ENCODE measurements at regions not wholly inside any gene's neighbourhood (a gene's known extent, or its start where the extent isn't known, plus 50 kb on each side); places are given as distances from the start of the nearest gene placed in this dataset.

DNA sequence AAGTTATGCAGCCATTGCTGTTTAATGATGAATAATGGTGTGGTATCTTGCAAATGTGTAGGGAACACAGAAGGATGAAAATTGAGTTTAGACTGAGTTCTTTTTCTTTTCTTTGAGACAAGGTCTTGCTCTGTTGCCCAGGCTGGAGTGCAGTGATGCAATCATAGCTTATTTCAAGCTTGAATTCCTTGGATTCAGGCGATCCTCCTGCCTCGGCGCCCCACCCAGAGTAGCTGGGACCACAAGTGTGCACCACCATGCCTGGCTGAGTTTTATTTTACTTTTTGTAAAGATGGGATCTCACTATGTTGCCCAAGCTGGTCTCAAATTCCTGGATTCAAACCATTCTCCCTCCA is 74.6 kb upstream of the TBC1D3K start:
- TF ChIP-seq POLR2A (IDR thresholded peaks at IDR 0.05), result no peak
- TF ChIP-seq, protein P1, sequence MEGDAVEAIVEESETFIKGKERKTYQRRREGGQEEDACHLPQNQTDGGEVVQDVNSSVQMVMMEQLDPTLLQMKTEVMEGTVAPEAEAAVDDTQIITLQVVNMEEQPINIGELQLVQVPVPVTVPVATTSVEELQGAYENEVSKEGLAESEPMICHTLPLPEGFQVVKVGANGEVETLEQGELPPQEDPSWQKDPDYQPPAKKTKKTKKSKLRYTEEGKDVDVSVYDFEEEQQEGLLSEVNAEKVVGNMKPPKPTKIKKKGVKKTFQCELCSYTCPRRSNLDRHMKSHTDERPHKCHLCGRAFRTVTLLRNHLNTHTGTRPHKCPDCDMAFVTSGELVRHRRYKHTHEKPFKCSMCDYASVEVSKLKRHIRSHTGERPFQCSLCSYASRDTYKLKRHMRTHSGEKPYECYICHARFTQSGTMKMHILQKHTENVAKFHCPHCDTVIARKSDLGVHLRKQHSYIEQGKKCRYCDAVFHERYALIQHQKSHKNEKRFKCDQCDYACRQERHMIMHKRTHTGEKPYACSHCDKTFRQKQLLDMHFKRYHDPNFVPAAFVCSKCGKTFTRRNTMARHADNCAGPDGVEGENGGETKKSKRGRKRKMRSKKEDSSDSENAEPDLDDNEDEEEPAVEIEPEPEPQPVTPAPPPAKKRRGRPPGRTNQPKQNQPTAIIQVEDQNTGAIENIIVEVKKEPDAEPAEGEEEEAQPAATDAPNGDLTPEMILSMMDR (IDR thresholded peaks at IDR 0.05 in 4 of 5, conservative IDR thresholded peaks at IDR 0.05 in 1 of 5), result no peak

Data from gastrocnemius medialis (tissue), 4 donors.